ENCODE measurements at regions not wholly inside any gene's neighbourhood (a gene's known extent, or its start where the extent isn't known, plus 50 kb on each side); places are given as distances from the start of the nearest gene placed in this dataset.

- peak in 1 of 2 donors; percentile 31 for DNase-seq
Observed at GRCh38 chr9:88733651-88734421, 198.9 kb downstream of the NXNL2 start.

GRCh38 chr9:88734527-88734926 lies 199.5 kb downstream of the NXNL2 start:
- DNase-seq: no peak

GRCh38 chr9:88736136-88736637 lies 201.2 kb downstream of the NXNL2 start:
- DNase-seq: no peak

- no peak for DNase-seq
Observed at GRCh38 chr9:88737031-88737430, 202.1 kb downstream of the NXNL2 start.

- no peak for DNase-seq
Observed at GRCh38 chr9:88737876-88738275, 202.9 kb downstream of the NXNL2 start.

GRCh38 chr9:88738709-88739108 lies 203.7 kb downstream of the NXNL2 start:
- no peak for DNase-seq

- no peak for DNase-seq
Observed at GRCh38 chr9:88739373-88739772, 204.4 kb downstream of the NXNL2 start.

- DNase-seq: no peak
Observed at GRCh38 chr9:88740844-88741243, 205.9 kb downstream of the NXNL2 start.

GRCh38 chr9:88741335-88741734 lies 206.4 kb downstream of the NXNL2 start:
- no peak for DNase-seq

- peak in 1 of 2 donors; percentile 40 for DNase-seq
Observed at GRCh38 chr9:88742483-88742882, 207.5 kb downstream of the NXNL2 start.

GRCh38 chr9:88742905-88743304 lies 207.9 kb downstream of the NXNL2 start:
- no peak for DNase-seq

- peak; percentile 82 to 83 for DNase-seq
Observed at GRCh38 chr9:88745276-88746001, 210.5 kb downstream of the NXNL2 start.

- DNase-seq: peak; percentile 47 to 64
Observed at GRCh38 chr9:88746029-88746742, 211.2 kb downstream of the NXNL2 start.

GRCh38 chr9:88746743-88747398 lies 211.9 kb downstream of the NXNL2 start:
- no peak for DNase-seq

GRCh38 chr9:88747768-88748167 lies 212.8 kb downstream of the NXNL2 start:
- no peak for DNase-seq

- no peak for DNase-seq
Observed at GRCh38 chr9:88748566-88749261, 213.7 kb downstream of the NXNL2 start.

- no peak for DNase-seq
Observed at GRCh38 chr9:88749420-88749819, 214.4 kb downstream of the NXNL2 start.

GRCh38 chr9:88750832-88751360 lies 215.9 kb downstream of the NXNL2 start:
- no peak for DNase-seq

- DNase-seq: no peak
Observed at GRCh38 chr9:88751781-88752180, 216.8 kb downstream of the NXNL2 start.

GRCh38 chr9:88753691-88754367 lies 218.9 kb downstream of the NXNL2 start:
- peak; percentile 86 to 89 for DNase-seq
